ENCODE measurements at regions not wholly inside any gene's neighbourhood (a gene's known extent, or its start where the extent isn't known, plus 50 kb on each side); places are given as distances from the start of the nearest gene placed in this dataset.
A peak's percentile ranks its signal among the peaks of the same experiment; 100 is the strongest.

DNA sequence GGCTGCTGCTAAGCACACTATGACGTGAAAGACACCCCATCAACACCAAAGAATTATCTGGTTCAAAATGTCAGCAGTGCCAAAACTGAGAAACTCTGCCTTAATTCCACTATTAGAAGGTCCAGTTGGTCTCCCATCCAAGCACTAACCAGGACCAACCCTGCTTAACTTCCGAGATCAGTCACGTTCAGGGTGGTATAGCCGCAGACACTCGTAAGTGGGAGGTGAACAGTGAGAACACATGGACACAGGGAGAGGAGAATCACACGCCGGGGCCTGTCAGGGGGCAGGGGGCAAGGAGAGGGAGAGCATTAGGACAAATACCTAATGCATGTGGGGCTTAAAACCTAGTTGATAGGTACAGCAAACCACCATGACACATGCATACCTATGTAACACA lies 83.4 kb downstream of the C13orf42 start:
- no peak for DNase-seq (ENCODE audit: low read depth in 1 of 2, low spot score in 1 of 2)

DNA sequence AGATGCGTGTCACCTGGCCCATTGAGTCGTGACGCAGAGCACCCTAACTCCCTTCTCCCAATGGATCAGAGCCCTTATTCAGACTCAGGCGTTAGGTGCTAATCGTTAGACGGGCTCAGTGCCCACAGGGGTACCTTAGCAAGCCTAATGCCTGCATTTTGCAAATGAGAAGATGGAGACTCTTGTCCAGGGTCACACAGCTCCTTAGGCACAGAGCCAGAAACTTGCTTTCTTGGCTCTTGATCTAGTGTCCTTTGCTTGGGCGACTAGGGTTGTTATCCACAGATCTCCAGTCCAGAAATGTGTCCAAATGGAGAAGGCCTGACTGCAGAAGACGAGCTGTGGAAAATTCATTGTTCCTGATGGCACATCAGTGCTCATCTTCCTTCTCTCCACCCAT lies 85.1 kb downstream of the C13orf42 start:
- H3K27me3 ChIP-seq (ENCODE audit: insufficient read depth, poor library complexity, severe bottlenecking) = no peaks in the 10 kb centered on the region
- TF ChIP-seq SPI1 (IDR thresholded peaks at IDR 0.05; ENCODE audit: borderline replicate concordance, low read depth) = no peak
- TF ChIP-seq GABPA (IDR thresholded peaks at IDR 0.05; ENCODE audit: low read depth) = no peak
- TF ChIP-seq POLR2AphosphoS5 (IDR thresholded peaks at IDR 0.05; ENCODE audit: low read depth) = no peak
- TF ChIP-seq, protein P1, sequence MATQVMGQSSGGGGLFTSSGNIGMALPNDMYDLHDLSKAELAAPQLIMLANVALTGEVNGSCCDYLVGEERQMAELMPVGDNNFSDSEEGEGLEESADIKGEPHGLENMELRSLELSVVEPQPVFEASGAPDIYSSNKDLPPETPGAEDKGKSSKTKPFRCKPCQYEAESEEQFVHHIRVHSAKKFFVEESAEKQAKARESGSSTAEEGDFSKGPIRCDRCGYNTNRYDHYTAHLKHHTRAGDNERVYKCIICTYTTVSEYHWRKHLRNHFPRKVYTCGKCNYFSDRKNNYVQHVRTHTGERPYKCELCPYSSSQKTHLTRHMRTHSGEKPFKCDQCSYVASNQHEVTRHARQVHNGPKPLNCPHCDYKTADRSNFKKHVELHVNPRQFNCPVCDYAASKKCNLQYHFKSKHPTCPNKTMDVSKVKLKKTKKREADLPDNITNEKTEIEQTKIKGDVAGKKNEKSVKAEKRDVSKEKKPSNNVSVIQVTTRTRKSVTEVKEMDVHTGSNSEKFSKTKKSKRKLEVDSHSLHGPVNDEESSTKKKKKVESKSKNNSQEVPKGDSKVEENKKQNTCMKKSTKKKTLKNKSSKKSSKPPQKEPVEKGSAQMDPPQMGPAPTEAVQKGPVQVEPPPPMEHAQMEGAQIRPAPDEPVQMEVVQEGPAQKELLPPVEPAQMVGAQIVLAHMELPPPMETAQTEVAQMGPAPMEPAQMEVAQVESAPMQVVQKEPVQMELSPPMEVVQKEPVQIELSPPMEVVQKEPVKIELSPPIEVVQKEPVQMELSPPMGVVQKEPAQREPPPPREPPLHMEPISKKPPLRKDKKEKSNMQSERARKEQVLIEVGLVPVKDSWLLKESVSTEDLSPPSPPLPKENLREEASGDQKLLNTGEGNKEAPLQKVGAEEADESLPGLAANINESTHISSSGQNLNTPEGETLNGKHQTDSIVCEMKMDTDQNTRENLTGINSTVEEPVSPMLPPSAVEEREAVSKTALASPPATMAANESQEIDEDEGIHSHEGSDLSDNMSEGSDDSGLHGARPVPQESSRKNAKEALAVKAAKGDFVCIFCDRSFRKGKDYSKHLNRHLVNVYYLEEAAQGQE (IDR thresholded peaks at IDR 0.05; ENCODE audit: insufficient replicate concordance, low read depth) = no peak
- TF ChIP-seq, protein P2, sequence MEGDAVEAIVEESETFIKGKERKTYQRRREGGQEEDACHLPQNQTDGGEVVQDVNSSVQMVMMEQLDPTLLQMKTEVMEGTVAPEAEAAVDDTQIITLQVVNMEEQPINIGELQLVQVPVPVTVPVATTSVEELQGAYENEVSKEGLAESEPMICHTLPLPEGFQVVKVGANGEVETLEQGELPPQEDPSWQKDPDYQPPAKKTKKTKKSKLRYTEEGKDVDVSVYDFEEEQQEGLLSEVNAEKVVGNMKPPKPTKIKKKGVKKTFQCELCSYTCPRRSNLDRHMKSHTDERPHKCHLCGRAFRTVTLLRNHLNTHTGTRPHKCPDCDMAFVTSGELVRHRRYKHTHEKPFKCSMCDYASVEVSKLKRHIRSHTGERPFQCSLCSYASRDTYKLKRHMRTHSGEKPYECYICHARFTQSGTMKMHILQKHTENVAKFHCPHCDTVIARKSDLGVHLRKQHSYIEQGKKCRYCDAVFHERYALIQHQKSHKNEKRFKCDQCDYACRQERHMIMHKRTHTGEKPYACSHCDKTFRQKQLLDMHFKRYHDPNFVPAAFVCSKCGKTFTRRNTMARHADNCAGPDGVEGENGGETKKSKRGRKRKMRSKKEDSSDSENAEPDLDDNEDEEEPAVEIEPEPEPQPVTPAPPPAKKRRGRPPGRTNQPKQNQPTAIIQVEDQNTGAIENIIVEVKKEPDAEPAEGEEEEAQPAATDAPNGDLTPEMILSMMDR (IDR thresholded peaks at IDR 0.05; ENCODE audit: insufficient read depth, low read length) = no peak
- no peak for DNase-seq (ENCODE audit: low read depth in 1 of 2, low spot score in 1 of 2)
- H3K4me3 ChIP-seq (replicated peaks; ENCODE audit: insufficient read depth, low read length) = no peak overlapping the region
- H3K27ac ChIP-seq (replicated peaks) = no peak overlapping the region

More for the DNA sequence above, 83.4 kb downstream of the C13orf42 start:
- H3K27ac ChIP-seq (replicated peaks) = no peak overlapping the region
- no peak overlapping the region for H3K4me3 ChIP-seq (replicated peaks; ENCODE audit: insufficient read depth, low read length)
- H3K27me3 ChIP-seq (ENCODE audit: insufficient read depth, poor library complexity, severe bottlenecking) = no peaks in the 10 kb centered on the region
- TF ChIP-seq SPI1 (IDR thresholded peaks at IDR 0.05; ENCODE audit: borderline replicate concordance, low read depth) (no peak), GABPA (IDR thresholded peaks at IDR 0.05; ENCODE audit: low read depth) (no peak), POLR2AphosphoS5 (IDR thresholded peaks at IDR 0.05; ENCODE audit: low read depth) (no peak)
- TF ChIP-seq, protein P1 (IDR thresholded peaks at IDR 0.05; ENCODE audit: insufficient replicate concordance, low read depth) = no peak
- TF ChIP-seq, protein P2 (IDR thresholded peaks at IDR 0.05; ENCODE audit: insufficient read depth, low read length) = no peak

DNA sequence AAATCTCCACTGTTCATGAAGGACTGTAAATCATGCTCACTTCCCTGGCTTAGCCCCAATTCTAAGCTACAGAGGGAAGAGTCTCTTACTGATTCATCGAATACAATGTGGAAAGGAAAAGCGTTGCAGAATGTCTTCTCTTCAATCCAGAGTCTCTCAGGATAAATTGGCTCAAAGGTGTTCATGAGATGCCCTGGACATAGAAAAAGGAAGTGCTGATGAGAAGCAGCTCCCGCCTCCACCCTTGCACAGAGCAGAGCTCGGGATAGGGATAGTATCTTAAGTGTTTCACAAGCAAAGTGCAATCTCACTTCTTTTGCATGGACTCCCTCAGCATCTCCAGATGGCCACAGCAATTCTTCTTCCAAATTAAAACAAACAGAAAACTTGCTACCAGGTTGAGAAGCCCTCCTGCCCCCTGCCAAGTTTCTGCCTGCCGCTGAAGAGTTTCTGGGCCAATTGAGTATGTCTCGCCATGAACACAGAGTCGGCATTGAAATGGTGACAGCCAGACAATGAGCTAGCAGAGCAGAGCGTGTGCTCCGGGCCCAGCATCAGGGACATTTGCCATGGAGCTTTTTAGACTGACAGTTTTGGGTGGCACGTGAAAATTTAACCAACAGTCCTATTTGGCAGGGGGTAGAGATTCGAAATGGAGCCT lies 85.7 kb downstream of the C13orf42 start:
- no peak overlapping the region for H3K4me3 ChIP-seq (replicated peaks; ENCODE audit: insufficient read depth, low read length)
- H3K27me3 ChIP-seq (ENCODE audit: insufficient read depth, poor library complexity, severe bottlenecking) = no peaks in the 10 kb centered on the region
- H3K27ac ChIP-seq (replicated peaks) = no peak overlapping the region
- TF ChIP-seq SPI1 (IDR thresholded peaks at IDR 0.05; ENCODE audit: borderline replicate concordance, low read depth) (peak; percentile 62; the same call in 1 of the 2 replicates), POLR2AphosphoS5 (IDR thresholded peaks at IDR 0.05; ENCODE audit: low read depth) (no peak), GABPA (IDR thresholded peaks at IDR 0.05; ENCODE audit: low read depth) (no peak)
- TF ChIP-seq, protein P2 (IDR thresholded peaks at IDR 0.05; ENCODE audit: insufficient read depth, low read length) = no peak
- TF ChIP-seq, protein P1 (IDR thresholded peaks at IDR 0.05; ENCODE audit: insufficient replicate concordance, low read depth) = no peak
- no peak for DNase-seq (ENCODE audit: low read depth in 1 of 2, low spot score in 1 of 2)
